Neural crest cell (in vitro differentiated cells): ENCODE measurements at regions not wholly inside any gene's neighbourhood (a gene's known extent, or its start where the extent isn't known, plus 50 kb on each side); places are given as distances from the start of the nearest gene placed in this dataset.

Experiments used
- DNase-seq: peaks from one replicate; pipeline ENCODE4 v3.0.0; 2021; ENCODE audit warnings: low read depth, mixed read lengths, low spot score
- H3K27ac Mint-ChIP-seq: one replicate; pipeline ENCODE4 v1.8.0; 2021; ENCODE audit warnings: mild to moderate bottlenecking, mixed read lengths; ENCODE audit not compliant: unreplicated experiment
- H3K27me3 Mint-ChIP-seq: 2 replicates; pipeline ENCODE4 v1.8.0; 2021; ENCODE audit warnings: low read depth, mild to moderate bottlenecking, mixed read lengths
- H3K36me3 Mint-ChIP-seq: 2 replicates; pipeline ENCODE4 v1.8.0; 2021; ENCODE audit warnings: low read depth, mild to moderate bottlenecking, mixed read lengths
- H3K4me1 Mint-ChIP-seq: 2 replicates; pipeline ENCODE4 v1.8.0; 2021; ENCODE audit warnings: mixed read lengths
- H3K4me3 Mint-ChIP-seq: one replicate; pipeline ENCODE4 v1.8.0; 2021; ENCODE audit warnings: mild to moderate bottlenecking, mixed read lengths
- H3K9me3 Mint-ChIP-seq: 2 replicates; pipeline ENCODE4 v1.8.0; 2021; ENCODE audit warnings: mixed read lengths
- TF ChIP-seq, protein P1 (sequence below): fragments of 200-600 bp; sonication (generic); conservative IDR thresholded peaks from 2 replicates; pipeline ENCODE4 v1.5.0; 2021; ENCODE audit warnings: antibody characterized with exemption, mild to moderate bottlenecking

DNA sequence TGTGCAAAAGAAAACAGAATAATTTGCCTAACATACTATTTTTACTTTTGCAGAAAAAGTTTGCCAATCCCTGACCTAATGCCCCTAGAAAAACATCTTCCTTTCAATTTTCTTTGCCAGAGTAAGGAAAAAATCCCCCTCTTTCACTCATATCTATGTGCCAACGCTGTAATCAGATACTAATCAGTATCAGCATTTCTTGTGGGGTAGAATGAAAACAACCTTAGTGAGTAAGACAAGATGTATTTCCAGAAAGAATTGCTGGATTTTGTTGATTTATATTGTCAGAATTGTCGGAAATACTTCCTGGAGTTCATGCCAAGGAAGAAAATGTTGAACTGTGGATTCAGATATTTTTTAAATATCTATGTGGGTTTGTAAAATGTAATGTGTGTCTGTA, 1893.8 kb downstream of the NCAM2 start:
- DNase-seq: no peak
- Mint-ChIP-seq H3K4me3 (no peak overlapping the region), H3K27ac (no peak overlapping the region), H3K36me3 (no peaks in the 10 kb centered on the region), H3K9me3 (no peaks in the 10 kb centered on the region), H3K4me1 (peaks cover 23% of the 10 kb centered on the region), H3K27me3 (no peaks in the 10 kb centered on the region)
- TF ChIP-seq, protein P1, sequence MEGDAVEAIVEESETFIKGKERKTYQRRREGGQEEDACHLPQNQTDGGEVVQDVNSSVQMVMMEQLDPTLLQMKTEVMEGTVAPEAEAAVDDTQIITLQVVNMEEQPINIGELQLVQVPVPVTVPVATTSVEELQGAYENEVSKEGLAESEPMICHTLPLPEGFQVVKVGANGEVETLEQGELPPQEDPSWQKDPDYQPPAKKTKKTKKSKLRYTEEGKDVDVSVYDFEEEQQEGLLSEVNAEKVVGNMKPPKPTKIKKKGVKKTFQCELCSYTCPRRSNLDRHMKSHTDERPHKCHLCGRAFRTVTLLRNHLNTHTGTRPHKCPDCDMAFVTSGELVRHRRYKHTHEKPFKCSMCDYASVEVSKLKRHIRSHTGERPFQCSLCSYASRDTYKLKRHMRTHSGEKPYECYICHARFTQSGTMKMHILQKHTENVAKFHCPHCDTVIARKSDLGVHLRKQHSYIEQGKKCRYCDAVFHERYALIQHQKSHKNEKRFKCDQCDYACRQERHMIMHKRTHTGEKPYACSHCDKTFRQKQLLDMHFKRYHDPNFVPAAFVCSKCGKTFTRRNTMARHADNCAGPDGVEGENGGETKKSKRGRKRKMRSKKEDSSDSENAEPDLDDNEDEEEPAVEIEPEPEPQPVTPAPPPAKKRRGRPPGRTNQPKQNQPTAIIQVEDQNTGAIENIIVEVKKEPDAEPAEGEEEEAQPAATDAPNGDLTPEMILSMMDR: no peak

DNA sequence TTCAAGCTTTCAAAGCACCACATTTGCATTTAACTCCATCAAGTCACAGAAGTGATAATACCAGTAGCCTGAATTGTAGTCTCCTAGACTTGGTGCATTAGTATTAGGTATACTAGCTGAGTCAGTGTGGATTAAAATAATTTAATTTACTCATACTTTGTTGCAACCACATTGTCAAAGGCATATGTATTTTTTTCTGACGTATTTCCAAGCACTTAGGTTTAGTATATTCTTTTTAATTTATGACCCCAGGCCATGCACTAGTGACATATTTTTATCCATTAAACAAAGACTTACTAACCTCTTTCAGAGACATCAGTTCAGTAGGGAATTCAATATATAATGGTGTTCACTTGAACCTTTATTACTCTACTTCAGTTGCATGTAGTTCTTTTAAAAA, 1894.5 kb downstream of the NCAM2 start:
- no peak overlapping the region for H3K27ac Mint-ChIP-seq
- H3K9me3 Mint-ChIP-seq: no peaks in the 10 kb centered on the region

DNA sequence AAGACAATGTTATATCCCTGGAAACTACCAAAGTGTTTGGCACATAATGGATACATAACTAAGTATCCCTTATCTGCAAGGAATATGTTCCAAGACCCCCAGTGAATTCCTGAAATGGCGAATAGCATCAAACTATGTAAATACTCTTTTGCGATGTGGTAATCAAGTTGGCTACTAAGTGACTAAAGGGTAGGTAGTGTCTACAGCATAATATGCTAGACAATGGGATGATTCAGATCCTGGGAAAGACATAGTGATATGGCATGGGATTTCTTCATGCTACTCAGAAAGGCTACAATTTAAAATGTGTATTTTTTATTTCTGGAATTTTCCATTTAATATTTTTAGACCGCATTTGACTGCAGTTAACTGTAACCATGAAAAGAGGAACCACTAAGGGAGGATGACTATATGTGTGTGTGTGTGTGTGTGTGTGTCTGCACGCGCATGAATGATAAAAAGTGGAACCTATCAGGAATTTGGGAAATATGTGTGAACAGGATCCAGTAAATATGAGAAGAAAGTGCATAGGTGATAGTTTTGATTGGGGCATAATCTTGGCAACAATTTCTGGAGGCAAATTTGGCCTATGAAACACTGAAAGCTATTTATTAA, 1899.9 kb downstream of the NCAM2 start:
- H3K4me1 Mint-ChIP-seq: peaks cover 4% of the 10 kb centered on the region
- no peaks in the 10 kb centered on the region for H3K27me3 Mint-ChIP-seq
- H3K9me3 Mint-ChIP-seq: no peaks in the 10 kb centered on the region
- no peaks in the 10 kb centered on the region for H3K36me3 Mint-ChIP-seq
- H3K27ac Mint-ChIP-seq: no peak overlapping the region
- no peak overlapping the region for H3K4me3 Mint-ChIP-seq
- DNase-seq: no peak
- TF ChIP-seq, protein P1: no peak

More for the DNA sequence above, 1894.5 kb downstream of the NCAM2 start:
- Mint-ChIP-seq H3K27me3 (no peaks in the 10 kb centered on the region), H3K4me1 (peaks cover 23% of the 10 kb centered on the region), H3K4me3 (no peak overlapping the region), H3K36me3 (no peaks in the 10 kb centered on the region)
- TF ChIP-seq, protein P1: no peak
- no peak for DNase-seq

DNA sequence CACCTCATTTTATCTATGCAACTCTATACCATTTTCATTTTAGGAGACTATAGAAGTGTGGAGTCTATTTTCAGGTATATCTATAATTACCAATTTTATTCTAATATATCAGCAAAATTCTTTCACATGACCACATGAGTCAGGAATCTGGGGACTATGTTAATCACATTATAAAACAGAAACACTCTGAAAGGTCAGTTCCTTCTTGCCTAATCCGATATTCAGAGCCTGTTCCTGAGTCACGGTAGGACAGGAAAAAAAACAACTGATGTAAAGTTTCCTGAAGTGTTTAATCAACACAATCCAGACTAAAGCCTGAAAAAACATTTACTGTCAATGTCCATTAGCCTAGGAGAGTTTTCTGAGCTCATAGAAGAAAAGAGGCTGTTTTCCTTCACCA, 1902.3 kb downstream of the NCAM2 start:
- TF ChIP-seq, protein P1: no peak
- Mint-ChIP-seq H3K4me1 (no peaks in the 10 kb centered on the region), H3K27me3 (no peaks in the 10 kb centered on the region), H3K9me3 (no peaks in the 10 kb centered on the region), H3K4me3 (no peak overlapping the region), H3K27ac (no peak overlapping the region), H3K36me3 (no peaks in the 10 kb centered on the region)
- no peak for DNase-seq

DNA sequence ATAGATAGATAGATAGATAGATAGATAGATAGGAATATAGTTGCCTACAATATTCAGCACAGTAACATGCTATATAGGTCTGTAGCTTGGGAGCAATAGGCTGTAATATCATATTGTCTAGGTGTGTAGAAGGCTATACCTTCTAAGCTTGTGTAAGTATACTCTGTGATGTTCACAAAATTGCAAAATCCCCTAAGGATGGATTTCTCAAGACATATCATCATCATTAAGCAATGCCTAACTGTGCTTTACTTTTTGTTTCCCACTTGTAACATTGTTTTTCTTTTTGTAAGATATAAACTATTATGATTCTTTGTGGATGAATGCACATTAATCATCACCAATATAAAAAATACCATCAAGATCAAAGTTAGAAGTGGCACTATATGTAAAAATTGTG, 1905.6 kb downstream of the NCAM2 start:
- no peaks in the 10 kb centered on the region for H3K9me3 Mint-ChIP-seq
- no peak overlapping the region for H3K27ac Mint-ChIP-seq
- DNase-seq: no peak

More for the DNA sequence above, 1905.6 kb downstream of the NCAM2 start:
- TF ChIP-seq, protein P1: no peak
- Mint-ChIP-seq H3K27me3 (no peaks in the 10 kb centered on the region), H3K4me3 (no peak overlapping the region), H3K4me1 (no peaks in the 10 kb centered on the region), H3K36me3 (no peaks in the 10 kb centered on the region)
